ENCODE measurements at regions not wholly inside any gene's neighbourhood (a gene's known extent, or its start where the extent isn't known, plus 50 kb on each side); places are given as distances from the start of the nearest gene placed in this dataset.

GRCh38 chr10:6692856-6693255 is 112.8 kb upstream of the PRKCQ start:
- Mint-ChIP-seq H3K27me3 (ENCODE audit: low read depth) (peaks cover 4% of the 10 kb centered on the region; the same call in 1 of the 2 replicates), H3K27ac (no peak overlapping the region), H3K9me3 (no peaks in the 10 kb centered on the region), H3K4me3 (no peak overlapping the region), H3K4me1 (peaks cover 0 to 10% of the 10 kb centered on the region in 2 experiments; a peak in 1 of 4 replicates), H3K36me3 (ENCODE audit: insufficient read depth in 1 of 3, low read depth in 3 of 3) (no peaks in the 10 kb centered on the region)
- Histone ChIP-seq H3T11ph (ENCODE audit: low read length) (no peak overlapping the region), H4K20me1 (ENCODE audit: control insufficient read depth, insufficient read depth, insufficient read length) (no peaks in the 10 kb centered on the region), H2AFZ (ENCODE audit: low read length) (no peak overlapping the region), H3K9ac (ENCODE audit: extremely low read depth, insufficient read length, low read length) (no peak overlapping the region), H3K4me1 (ENCODE audit: insufficient read depth, low read length) (no peaks in the 10 kb centered on the region), H3K79me2 (ENCODE audit: insufficient read depth, low read length) (no peaks in the 10 kb centered on the region), H4K5ac (ENCODE audit: insufficient read length, low read depth, low read length) (no peak overlapping the region), H2BK15ac (ENCODE audit: low read depth, low read length) (no peak overlapping the region), H3K9me3 (ENCODE audit: control insufficient read depth, low read depth, low read length) (no peaks in the 10 kb centered on the region), H3K27me3 (ENCODE audit: insufficient read depth, low read length) (no peaks in the 10 kb centered on the region), H3K23me2 (ENCODE audit: insufficient read length, low read depth, low read length, poor library complexity, severe bottlenecking) (no peaks in the 10 kb centered on the region), H3K4ac (ENCODE audit: low read depth, low read length) (no peak overlapping the region), H2BK12ac (ENCODE audit: insufficient read length, low read depth, low read length) (no peak overlapping the region), H3K4me2 (ENCODE audit: insufficient read depth, insufficient read length, low read length) (no peak overlapping the region), H3K27ac (ENCODE audit: insufficient read length, low read depth, low read length) (no peak overlapping the region), H3K18ac (ENCODE audit: insufficient read length, low read depth, low read length) (no peak overlapping the region), H2BK20ac (ENCODE audit: low read depth, low read length, poor library complexity, severe bottlenecking) (no peak overlapping the region), H3K23ac (ENCODE audit: insufficient read length, low read depth, low read length) (no peak overlapping the region), H4K8ac (replicated peaks; ENCODE audit: insufficient read length, low read depth, low read length) (no peak overlapping the region), H3K79me1 (ENCODE audit: insufficient read depth, low read depth, low read length, poor library complexity, severe bottlenecking) (no peaks in the 10 kb centered on the region), H3K14ac (ENCODE audit: insufficient read depth, low read length) (no peak overlapping the region), H3K56ac (ENCODE audit: insufficient read length, low read depth, low read length) (no peak overlapping the region), H2AK5ac (ENCODE audit: insufficient read length, low read length) (no peak overlapping the region), H4K91ac (ENCODE audit: insufficient read length, low read depth, low read length) (no peak overlapping the region), H2BK5ac (ENCODE audit: insufficient read length, low read length) (no peak overlapping the region), H2BK120ac (ENCODE audit: low read depth, low read length, poor library complexity, severe bottlenecking) (no peak overlapping the region)
- no CpG with 5 or more reads among the region's 7 CpGs for WGBS (ENCODE audit: extremely low coverage, insufficient read length, low lambda C conversion rate)
- TF ChIP-seq CTCF (conservative IDR thresholded peaks at IDR 0.05) = no peak
- DNase-seq = no peak

Data from H9 (cell line).